ENCODE measurements at regions not wholly inside any gene's neighbourhood (a gene's known extent, or its start where the extent isn't known, plus 50 kb on each side); places are given as distances from the start of the nearest gene placed in this dataset.

- CTCF ChIA-PET: no interaction called here
- peaks cover 4% of the 10 kb centered on the region for H3K36me3 Mint-ChIP-seq (ENCODE audit: insufficient read depth, unreplicated experiment)
- H3K27ac Mint-ChIP-seq (ENCODE audit: unreplicated experiment): no peak overlapping the region
- no TSS peak for BruUV-seq (replicated peaks)
- no peaks in the 10 kb centered on the region for H3K9me3 Mint-ChIP-seq (ENCODE audit: low read depth, unreplicated experiment)
- no peak for DNase-seq
- no peaks in the 10 kb centered on the region for H3K4me1 Mint-ChIP-seq (ENCODE audit: low read depth, unreplicated experiment)
- TF ChIP-seq, protein P1, sequence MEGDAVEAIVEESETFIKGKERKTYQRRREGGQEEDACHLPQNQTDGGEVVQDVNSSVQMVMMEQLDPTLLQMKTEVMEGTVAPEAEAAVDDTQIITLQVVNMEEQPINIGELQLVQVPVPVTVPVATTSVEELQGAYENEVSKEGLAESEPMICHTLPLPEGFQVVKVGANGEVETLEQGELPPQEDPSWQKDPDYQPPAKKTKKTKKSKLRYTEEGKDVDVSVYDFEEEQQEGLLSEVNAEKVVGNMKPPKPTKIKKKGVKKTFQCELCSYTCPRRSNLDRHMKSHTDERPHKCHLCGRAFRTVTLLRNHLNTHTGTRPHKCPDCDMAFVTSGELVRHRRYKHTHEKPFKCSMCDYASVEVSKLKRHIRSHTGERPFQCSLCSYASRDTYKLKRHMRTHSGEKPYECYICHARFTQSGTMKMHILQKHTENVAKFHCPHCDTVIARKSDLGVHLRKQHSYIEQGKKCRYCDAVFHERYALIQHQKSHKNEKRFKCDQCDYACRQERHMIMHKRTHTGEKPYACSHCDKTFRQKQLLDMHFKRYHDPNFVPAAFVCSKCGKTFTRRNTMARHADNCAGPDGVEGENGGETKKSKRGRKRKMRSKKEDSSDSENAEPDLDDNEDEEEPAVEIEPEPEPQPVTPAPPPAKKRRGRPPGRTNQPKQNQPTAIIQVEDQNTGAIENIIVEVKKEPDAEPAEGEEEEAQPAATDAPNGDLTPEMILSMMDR (IDR thresholded peaks at IDR 0.05; ENCODE audit: unreplicated experiment): no peak
- no peak overlapping the region for H3K4me3 Mint-ChIP-seq (ENCODE audit: low read depth, unreplicated experiment)
- peaks cover 85% of the 10 kb centered on the region for H3K27me3 Mint-ChIP-seq (ENCODE audit: unreplicated experiment)
- intact Hi-C loops (cut with micrococcal nuclease; ENCODE audit: unreplicated experiment): no loop called here
Observed at GRCh38 chr11:32183512-32183911, 92.6 kb downstream of the RCN1 start.

- no TSS peak for BruUV-seq (replicated peaks)
- no peak overlapping the region for H3K4me3 Mint-ChIP-seq (ENCODE audit: low read depth, unreplicated experiment)
- no peaks in the 10 kb centered on the region for H3K9me3 Mint-ChIP-seq (ENCODE audit: low read depth, unreplicated experiment)
- peaks cover 4% of the 10 kb centered on the region for H3K36me3 Mint-ChIP-seq (ENCODE audit: insufficient read depth, unreplicated experiment)
- H3K4me1 Mint-ChIP-seq (ENCODE audit: low read depth, unreplicated experiment): no peaks in the 10 kb centered on the region
- DNase-seq: no peak
- CTCF ChIA-PET: no interaction called here
- intact Hi-C loops (cut with micrococcal nuclease; ENCODE audit: unreplicated experiment): no loop called here
- H3K27ac Mint-ChIP-seq (ENCODE audit: unreplicated experiment): no peak overlapping the region
- peaks cover 85% of the 10 kb centered on the region for H3K27me3 Mint-ChIP-seq (ENCODE audit: unreplicated experiment)
- TF ChIP-seq, protein P1 (IDR thresholded peaks at IDR 0.05; ENCODE audit: unreplicated experiment): no peak
Observed at GRCh38 chr11:32184041-32184722, 93.3 kb downstream of the RCN1 start.

GRCh38 chr11:32184723-32185376 lies 94.0 kb downstream of the RCN1 start:
- TF ChIP-seq, protein P1 (IDR thresholded peaks at IDR 0.05; ENCODE audit: unreplicated experiment): no peak
- Mint-ChIP-seq H3K36me3 (ENCODE audit: insufficient read depth, unreplicated experiment) (peaks cover 4% of the 10 kb centered on the region), H3K27me3 (ENCODE audit: unreplicated experiment) (peaks cover 84% of the 10 kb centered on the region), H3K4me3 (ENCODE audit: low read depth, unreplicated experiment) (no peak overlapping the region), H3K4me1 (ENCODE audit: low read depth, unreplicated experiment) (no peaks in the 10 kb centered on the region), H3K27ac (ENCODE audit: unreplicated experiment) (no peak overlapping the region), H3K9me3 (ENCODE audit: low read depth, unreplicated experiment) (no peaks in the 10 kb centered on the region)
- intact Hi-C loops (cut with micrococcal nuclease; ENCODE audit: unreplicated experiment): no loop called here
- no peak for DNase-seq
- CTCF ChIA-PET: no interaction called here
- BruUV-seq (replicated peaks): no TSS peak

DNA sequence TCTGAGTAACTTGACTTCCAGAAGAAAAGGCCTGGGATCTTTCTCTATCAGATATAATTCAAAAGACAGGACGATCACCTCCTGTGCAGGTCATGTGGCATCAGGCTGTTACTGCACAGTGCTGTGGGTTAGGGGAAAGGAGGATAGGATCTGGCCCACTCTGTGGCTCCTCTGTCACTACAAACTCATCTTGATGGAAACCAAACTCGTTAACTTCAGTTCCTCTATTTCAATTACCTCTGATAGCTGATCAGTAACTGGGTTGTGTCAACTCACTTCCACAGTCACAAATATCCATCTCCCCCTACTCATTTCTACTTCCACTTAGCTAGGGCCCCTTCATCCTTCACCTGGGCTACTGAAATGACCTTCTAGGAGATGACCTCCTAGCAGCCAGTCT lies 95.2 kb downstream of the RCN1 start:
- BruUV-seq (replicated peaks): no TSS peak
- TF ChIP-seq, protein P1 (IDR thresholded peaks at IDR 0.05; ENCODE audit: unreplicated experiment): no peak
- CTCF ChIA-PET: no interaction called here
- intact Hi-C loops (cut with micrococcal nuclease; ENCODE audit: unreplicated experiment): no loop called here
- DNase-seq: no peak
- Mint-ChIP-seq H3K4me1 (ENCODE audit: low read depth, unreplicated experiment) (no peaks in the 10 kb centered on the region), H3K36me3 (ENCODE audit: insufficient read depth, unreplicated experiment) (peaks cover 4% of the 10 kb centered on the region), H3K27me3 (ENCODE audit: unreplicated experiment) (peaks cover 77% of the 10 kb centered on the region), H3K4me3 (ENCODE audit: low read depth, unreplicated experiment) (no peak overlapping the region), H3K27ac (ENCODE audit: unreplicated experiment) (no peak overlapping the region), H3K9me3 (ENCODE audit: low read depth, unreplicated experiment) (no peaks in the 10 kb centered on the region)
